ENCODE measurements at regions not wholly inside any gene's neighbourhood (a gene's known extent, or its start where the extent isn't known, plus 50 kb on each side); places are given as distances from the start of the nearest gene placed in this dataset.
A peak's percentile ranks its signal among the peaks of the same experiment; 100 is the strongest.

GRCh38 chr5:17925276-17925675 lies 291.0 kb downstream of the TAF11L14 start:
- TF ChIP-seq EZH2 (IDR thresholded peaks at IDR 0.05; ENCODE audit: low read depth, unreplicated experiment) (no peak), ETS1 (IDR thresholded peaks at IDR 0.05) (no peak), REST (IDR thresholded peaks at IDR 0.05; ENCODE audit: unreplicated experiment) (no peak), EZH2phosphoT487 (IDR thresholded peaks at IDR 0.05; ENCODE audit: unreplicated experiment) (no peak), NANOG (IDR thresholded peaks at IDR 0.05; ENCODE audit: borderline replicate concordance) (no peak), ZNF331 (CRISPR knock-in tag; IDR thresholded peaks at IDR 0.05; ENCODE audit: low read depth) (no peak), CTCF (conservative IDR thresholded peaks at IDR 0.05; ENCODE audit: low read depth in 2 of 2) (no peak), STAT1 (IDR thresholded peaks at IDR 0.05; ENCODE audit: unreplicated experiment) (no peak), CREB1 (CRISPR knock-in tag; IDR thresholded peaks at IDR 0.05; ENCODE audit: low read depth) (no peak), ZNF114 (CRISPR knock-in tag; IDR thresholded peaks at IDR 0.05) (no peak), JUNB (IDR thresholded peaks at IDR 0.05; ENCODE audit: unreplicated experiment) (no peak)
- H2AFZ ChIP-seq, result peak overlapping the region; percentile 78; the same call in 1 of the 2 replicates
- H3K4me2 ChIP-seq, result no peak overlapping the region
- Mint-ChIP-seq H3K4me1 (no peaks in the 10 kb centered on the region), H3K27ac (no peak overlapping the region), H3K27me3 (ENCODE audit: insufficient read depth, low read depth, poor library complexity) (no peaks in the 10 kb centered on the region), H3K4me3 (no peak overlapping the region), H3K9me3 (peaks cover 7% of the 10 kb centered on the region; the same call in 2 of the 3 replicates), H3K36me3 (ENCODE audit: low read depth) (no peaks in the 10 kb centered on the region; the same call in 2 of the 3 replicates)
- no peaks in the 10 kb centered on the region for H4K20me1 ChIP-seq (replicated peaks; ENCODE audit: insufficient read depth)
- no peaks in the 10 kb centered on the region for H3K4me1 ChIP-seq (ENCODE audit: insufficient read depth)
- no peaks in the 10 kb centered on the region for H3K36me3 ChIP-seq (ENCODE audit: insufficient read depth)
- no peaks in the 10 kb centered on the region; the same call in 1 of the 2 replicates for H3K9me2 ChIP-seq (ENCODE audit: insufficient read depth)
- no peaks in the 10 kb centered on the region for H3F3A ChIP-seq (replicated peaks; ENCODE audit: low read depth)
- H3K27ac ChIP-seq (ENCODE audit: low read depth), result no peak overlapping the region
- no peaks in the 10 kb centered on the region for H3K79me2 ChIP-seq (replicated peaks; ENCODE audit: insufficient read depth)
- H3K4me3 ChIP-seq, result no peak overlapping the region
- no peak for DNase-seq (ENCODE audit: low spot score)
- ATAC-seq, result no peak
- H3K27me3 ChIP-seq (ENCODE audit: insufficient read depth), result no peaks in the 10 kb centered on the region
